ENCODE measurements at regions not wholly inside any gene's neighbourhood (a gene's known extent, or its start where the extent isn't known, plus 50 kb on each side); places are given as distances from the start of the nearest gene placed in this dataset.

- TF ChIP-seq CTCF (IDR thresholded peaks at IDR 0.05; ENCODE audit: extremely low read depth in 1 of 2, insufficient read depth in 1 of 2, low read depth in 1 of 2, low read length in 2 of 2) (no peak), EZH2 (IDR thresholded peaks at IDR 0.05; ENCODE audit: borderline replicate concordance, low read depth, low read length, severe bottlenecking) (no peak), POLR2AphosphoS5 (IDR thresholded peaks at IDR 0.05; ENCODE audit: insufficient read depth, low read depth, low read length) (no peak), POLR2A (IDR thresholded peaks at IDR 0.05; ENCODE audit: low read depth, low read length) (no peak), JUN (IDR thresholded peaks at IDR 0.05; ENCODE audit: borderline replicate concordance, insufficient read depth, insufficient read length, low read depth) (no peak), MAX (IDR thresholded peaks at IDR 0.05; ENCODE audit: insufficient read depth, insufficient read length) (no peak), GATA2 (IDR thresholded peaks at IDR 0.05; ENCODE audit: insufficient read depth, insufficient read length, low read depth, low read length) (no peak), MYC (IDR thresholded peaks at IDR 0.05; ENCODE audit: low read depth, low read length) (no peak)
These were observed 634.9 kb downstream of the FSCB start for GRCh38 chr14:43872222-43872621.

Data from endothelial cell of umbilical vein (primary cell).